Fibroblast of upper back skin (primary cell): ENCODE measurements at regions not wholly inside any gene's neighbourhood (a gene's known extent, or its start where the extent isn't known, plus 50 kb on each side); places are given as distances from the start of the nearest gene placed in this dataset.
"Not testable (repeated sequence)": the region's sequence is repeated elsewhere in the genome, so short reads cannot be mapped to it uniquely, and the experiment has no call there.

ENCODE experiments used
- DNase-seq: peaks from one replicate; pipeline ENCODE4 v3.0.0-alpha.2; 2013

- DNase-seq, result peak; percentile 93
Observed at GRCh38 chr4:118591339-118592046, 93.7 kb upstream of the METTL14 start.

- not testable (repeated sequence) for DNase-seq
Observed at GRCh38 chr4:118592289-118592688, 92.9 kb upstream of the METTL14 start.

GRCh38 chr4:118595883-118596282, 89.3 kb upstream of the METTL14 start:
- not testable (repeated sequence) for DNase-seq

GRCh38 chr4:118625097-118625496, 60.1 kb upstream of the METTL14 start:
- DNase-seq, result not testable (repeated sequence)

GRCh38 chr4:118629697-118630096, 55.5 kb upstream of the METTL14 start:
- peak; percentile 45 for DNase-seq

- DNase-seq, result not testable (repeated sequence)
Observed at GRCh38 chr4:118630897-118631296, 54.3 kb upstream of the METTL14 start.

- DNase-seq, result not testable (repeated sequence)
Observed at GRCh38 chr4:118631321-118632050, 53.7 kb upstream of the METTL14 start.

GRCh38 chr4:118633476-118633875, 51.7 kb upstream of the METTL14 start:
- not testable (repeated sequence) for DNase-seq

GRCh38 chr4:118634126-118634875, 50.9 kb upstream of the METTL14 start:
- not testable (repeated sequence) for DNase-seq
